Spleen (tissue), 11 donors: ENCODE measurements at regions not wholly inside any gene's neighbourhood (a gene's known extent, or its start where the extent isn't known, plus 50 kb on each side); places are given as distances from the start of the nearest gene placed in this dataset.
"Not testable (repeated sequence)": the region's sequence is repeated elsewhere in the genome, so short reads cannot be mapped to it uniquely, and the experiment has no call there.

Experiments
- DNase-seq: peaks from one replicate; pipeline ENCODE4 v3.0.0-alpha.2; 2020
- H3K27ac ChIP-seq, 8 donors: fragments of 200-600 bp; sonication (generic) in 7 of 8; 1 replicate in 4 of 8; 2 replicates in 4 of 8; pipeline versions ENCODE4 v1.5.0 to v1.8.0; 2016 to 2021; ENCODE audit warnings: inconsistent platforms in 4 of 8, mild to moderate bottlenecking in 4 of 8, moderate library complexity in 1 of 8
- H3K27me3 ChIP-seq, 7 donors: fragments of 200-600 bp; sonication (generic) in 6 of 7; replicated peaks in 1 of 7; 1 replicate in 4 of 7; 2 replicates in 3 of 7; pipeline versions ENCODE4 v1.5.0 to v1.8.0; 2016 to 2021; ENCODE audit warnings: inconsistent platforms in 3 of 7, mild to moderate bottlenecking in 1 of 7
- H3K36me3 ChIP-seq, 6 donors: fragments of 200-600 bp; sonication (generic) in 5 of 6; 1 replicate in 4 of 6; 2 replicates in 2 of 6; pipeline versions ENCODE4 v1.5.0 to v1.8.0; 2016 to 2021; ENCODE audit warnings: inconsistent platforms in 2 of 6
- H3K4me1 ChIP-seq, 6 donors: fragments of 200-600 bp; sonication (generic) in 5 of 6; 1 replicate in 3 of 6; 2 replicates in 3 of 6; pipeline versions ENCODE4 v1.5.0 to v1.8.0; 2016 to 2021; ENCODE audit warnings: inconsistent platforms in 3 of 6
- H3K4me3 ChIP-seq, 8 donors: fragments of 200-600 bp; sonication (generic) in 7 of 8; 1 replicate in 4 of 8; 2 replicates in 4 of 8; pipeline versions ENCODE4 v1.5.0 to v1.8.0; 2016 to 2021; ENCODE audit warnings: inconsistent platforms in 4 of 8, mild to moderate bottlenecking in 4 of 8, moderate library complexity in 2 of 8
- H3K9me3 ChIP-seq, 8 donors: fragments of 200-600 bp; sonication (generic) in 7 of 8; 1 replicate in 4 of 8; 2 replicates in 4 of 8; pipeline versions ENCODE4 v1.5.0 to v1.8.0; 2016 to 2021; ENCODE audit warnings: inconsistent platforms in 4 of 8
- POLR2A ChIP-seq, 3 donors: fragments of 450-650 bp; IDR thresholded peaks; one replicate each; pipeline ENCODE4 v1.5.1; 2017; ENCODE audit warnings: antibody characterized with exemption in 3 of 3, mild to moderate bottlenecking in 1 of 3
- POLR2AphosphoS5 ChIP-seq, 3 donors: sonication (generic); formaldehyde crosslinking; IDR thresholded peaks; one replicate each; pipeline ENCODE4 v1.5.1; 2017; ENCODE audit warnings: antibody characterized with exemption in 3 of 3
- WGBS, 5 donors: extraction: QIAGEN DNeasy Blood & Tissue Kit in 3 of 5; methylation state at CpG; one replicate each; pipeline versions ENCODE4 v1.1.5 to v1.1.7; 2013 to 2018; 5-methylcytosine and 5-hydroxymethylcytosine counted together
- intact Hi-C: fragments of 100-400 bp; cut with DNase I; formaldehyde crosslinking; loops from one replicate; pipeline ENCODE4 v1.15.0; 2023; ENCODE audit warnings: low total_unique reads
- TF ChIP-seq, protein P1 (sequence below), 11 experiments: fragments of 200-600 bp in 7 of 11; fragments of 450-650 bp in 4 of 11; sonication (generic) in 4 of 11; IDR thresholded peaks in 8 of 11; conservative IDR thresholded peaks in 3 of 11; 1 replicate in 7 of 11; 2 replicates in 4 of 11; pipeline versions ENCODE4 v1.4.0 to v1.8.0; 2016 to 2021; ENCODE audit warnings: antibody characterized with exemption in 11 of 11, inconsistent platforms in 4 of 11, mild to moderate bottlenecking in 1 of 11
- donor health status: healthy with polysubstance abuse.
- donor health status: DM: no; HTN: no; CAD: no; lungs with moderate emphysema.
- donor health status: DM: no; HTN: no; CAD: no.
- donor health status: Bipolar disorder and iron deficiency.
- donor health status: healthy.
- donor health status: DM: no; HTN: no; CAD: no.
- donor health status: DM: yes; HTN: yes; CAD: no.

DNA sequence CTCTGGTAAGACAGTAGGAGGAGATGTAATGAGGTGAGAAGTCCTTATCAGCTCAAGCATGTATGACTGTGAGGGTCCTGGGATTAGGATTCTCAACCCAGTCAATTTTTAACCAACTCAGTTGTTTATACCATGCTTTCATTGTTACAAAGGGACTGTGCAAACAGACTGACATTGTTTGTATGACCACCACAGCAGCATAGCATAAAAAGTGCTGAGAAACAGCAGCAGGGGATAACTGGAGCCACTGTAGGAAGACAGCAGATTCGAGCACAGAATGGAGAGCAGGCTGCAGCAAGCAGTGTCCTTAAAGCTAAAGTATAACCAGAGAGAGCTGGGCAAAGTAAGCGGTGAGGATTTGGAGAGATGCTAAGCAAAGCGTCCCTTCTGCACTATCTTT, 829.5 kb downstream of the REEP3 start:
- intact Hi-C loops: no loop called here
- Histone ChIP-seq H3K27ac (no peak overlapping the region), H3K36me3 (no peaks in the 10 kb centered on the region), H3K9me3 (no peaks in the 10 kb centered on the region), H3K27me3 (no peaks in the 10 kb centered on the region), H3K4me3 (no peak overlapping the region), H3K4me1 (no peaks in the 10 kb centered on the region)
- DNase-seq: no peak
- TF ChIP-seq, protein P1, sequence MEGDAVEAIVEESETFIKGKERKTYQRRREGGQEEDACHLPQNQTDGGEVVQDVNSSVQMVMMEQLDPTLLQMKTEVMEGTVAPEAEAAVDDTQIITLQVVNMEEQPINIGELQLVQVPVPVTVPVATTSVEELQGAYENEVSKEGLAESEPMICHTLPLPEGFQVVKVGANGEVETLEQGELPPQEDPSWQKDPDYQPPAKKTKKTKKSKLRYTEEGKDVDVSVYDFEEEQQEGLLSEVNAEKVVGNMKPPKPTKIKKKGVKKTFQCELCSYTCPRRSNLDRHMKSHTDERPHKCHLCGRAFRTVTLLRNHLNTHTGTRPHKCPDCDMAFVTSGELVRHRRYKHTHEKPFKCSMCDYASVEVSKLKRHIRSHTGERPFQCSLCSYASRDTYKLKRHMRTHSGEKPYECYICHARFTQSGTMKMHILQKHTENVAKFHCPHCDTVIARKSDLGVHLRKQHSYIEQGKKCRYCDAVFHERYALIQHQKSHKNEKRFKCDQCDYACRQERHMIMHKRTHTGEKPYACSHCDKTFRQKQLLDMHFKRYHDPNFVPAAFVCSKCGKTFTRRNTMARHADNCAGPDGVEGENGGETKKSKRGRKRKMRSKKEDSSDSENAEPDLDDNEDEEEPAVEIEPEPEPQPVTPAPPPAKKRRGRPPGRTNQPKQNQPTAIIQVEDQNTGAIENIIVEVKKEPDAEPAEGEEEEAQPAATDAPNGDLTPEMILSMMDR (IDR thresholded peaks at IDR 0.05 in 8 of 11, conservative IDR thresholded peaks at IDR 0.05 in 3 of 11): no peak
- TF ChIP-seq POLR2AphosphoS5 (IDR thresholded peaks at IDR 0.05): no peak
- no peak for TF ChIP-seq POLR2A (IDR thresholded peaks at IDR 0.05)
- 65 to 84% (median 76%) methylated on average over 3 of the region's 3 CpGs for WGBS, 5 donors

DNA sequence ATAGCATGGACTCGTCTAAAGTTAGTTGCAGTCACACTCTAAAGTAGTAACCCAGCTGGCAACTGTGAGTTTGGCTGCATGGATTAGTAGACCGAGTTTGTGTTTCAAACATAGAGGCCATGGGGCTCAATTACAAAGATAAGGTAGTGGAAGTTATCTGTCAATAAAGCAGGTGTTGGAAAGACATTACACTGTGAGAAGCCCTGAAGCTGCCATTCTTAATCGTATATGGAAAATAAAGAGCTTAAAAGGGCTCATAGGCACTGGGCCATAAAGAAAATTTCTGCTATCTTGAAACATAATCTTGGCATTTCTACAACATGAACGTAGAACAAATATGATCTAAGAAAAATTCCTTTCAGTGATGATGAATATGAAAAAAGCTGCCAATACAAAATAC, 837.7 kb downstream of the REEP3 start:
- H3K4me3 ChIP-seq: no peak overlapping the region
- intact Hi-C loops: no loop called here
- TF ChIP-seq POLR2A (IDR thresholded peaks at IDR 0.05) (no peak), POLR2AphosphoS5 (IDR thresholded peaks at IDR 0.05) (no peak)
- TF ChIP-seq, protein P1 (IDR thresholded peaks at IDR 0.05 in 8 of 11, conservative IDR thresholded peaks at IDR 0.05 in 3 of 11): no peak
- H3K4me1 ChIP-seq: no peaks in the 10 kb centered on the region
- peaks cover 0 to 19% (median 11%) of the 10 kb centered on the region in 8 donors for H3K9me3 ChIP-seq
- no peak overlapping the region for H3K27ac ChIP-seq
- no peaks in the 10 kb centered on the region for H3K27me3 ChIP-seq
- WGBS, 5 donors: 71 to 87% (median 80%) methylated on average over 4 of the region's 4 CpGs
- H3K36me3 ChIP-seq: no peaks in the 10 kb centered on the region
- no peak for DNase-seq

DNA sequence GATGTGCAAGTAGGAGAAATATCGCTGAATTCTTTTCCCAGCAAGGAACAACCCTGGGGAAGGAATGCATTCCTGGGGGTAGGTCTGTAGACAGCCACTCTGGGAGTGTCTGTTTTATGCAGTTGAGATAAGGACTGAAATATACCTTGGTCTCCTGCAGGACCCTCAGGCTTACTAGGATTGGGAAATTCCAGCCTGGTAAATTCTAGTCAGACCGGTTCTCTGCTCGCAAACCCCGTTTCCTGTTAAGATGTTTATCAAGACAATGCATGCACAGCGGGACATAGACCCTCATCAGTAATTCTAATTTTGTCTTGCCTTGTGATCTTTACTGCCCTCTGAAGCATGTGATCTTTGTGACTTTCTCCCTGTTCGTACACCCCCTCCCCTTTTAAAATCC, 839.0 kb downstream of the REEP3 start:
- H3K27ac ChIP-seq, DNase-seq, H3K27me3 ChIP-seq, H3K36me3 ChIP-seq, H3K4me1 ChIP-seq, intact Hi-C loops, H3K4me3 ChIP-seq: not testable (repeated sequence)
- WGBS, 5 donors: 83 to 95% (median 86%) methylated on average over 6 of the region's 6 CpGs
- peaks cover 0 to 19% (median 11%) of the 10 kb centered on the region in 8 donors for H3K9me3 ChIP-seq

DNA sequence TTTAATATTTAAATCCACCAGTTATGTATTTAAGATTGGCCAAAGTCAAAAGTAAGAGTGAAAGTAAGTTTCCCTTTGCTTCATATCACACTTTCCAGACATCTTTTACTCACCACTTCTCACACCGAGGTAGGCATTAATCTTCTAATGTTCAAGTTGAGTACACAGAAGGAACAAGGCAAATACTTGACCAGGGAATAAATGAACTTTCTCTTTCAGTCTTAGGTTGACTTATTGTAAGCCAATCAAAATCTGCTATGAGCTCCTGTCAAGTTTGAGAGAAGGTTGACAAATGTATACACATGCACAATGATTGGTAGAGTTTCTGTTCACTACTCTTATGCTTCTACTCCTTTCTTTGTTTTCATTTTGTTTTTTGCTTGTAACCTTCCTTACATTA, 842.5 kb downstream of the REEP3 start:
- intact Hi-C loops: no loop called here
- no peak overlapping the region for H3K4me3 ChIP-seq
- no peaks in the 10 kb centered on the region for H3K4me1 ChIP-seq
- DNase-seq: no peak
- no peak for TF ChIP-seq POLR2A (IDR thresholded peaks at IDR 0.05)
- no peak for TF ChIP-seq POLR2AphosphoS5 (IDR thresholded peaks at IDR 0.05)
- TF ChIP-seq, protein P1 (IDR thresholded peaks at IDR 0.05 in 8 of 11, conservative IDR thresholded peaks at IDR 0.05 in 3 of 11): no peak
- no peak overlapping the region for H3K27ac ChIP-seq
- H3K36me3 ChIP-seq: no peaks in the 10 kb centered on the region
- peaks cover 0 to 19% (median 11%) of the 10 kb centered on the region in 8 donors for H3K9me3 ChIP-seq
- 19 to 41% (median 32%) methylated on average over 1 of the region's 1 CpG for WGBS, 5 donors
- H3K27me3 ChIP-seq: no peaks in the 10 kb centered on the region

DNA sequence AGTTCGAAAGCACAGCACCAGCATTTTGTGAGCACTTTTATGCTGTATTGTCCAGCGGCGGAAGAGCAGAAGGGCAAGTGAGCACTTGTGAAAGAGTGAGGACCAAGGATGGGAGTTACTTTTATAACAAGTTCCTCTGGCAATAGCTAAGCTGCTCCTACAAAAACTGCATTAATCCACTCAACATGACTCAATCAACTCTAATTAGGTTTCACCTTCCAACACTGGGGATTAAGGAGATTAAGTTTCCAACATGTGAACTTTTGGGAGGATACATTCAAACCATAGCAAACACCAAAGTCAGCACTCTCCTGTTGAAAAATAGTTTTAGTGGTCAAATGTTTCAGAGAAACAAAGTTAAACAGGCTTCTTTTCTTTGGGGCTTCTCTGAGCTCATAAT, 844.5 kb downstream of the REEP3 start:
- no peaks in the 10 kb centered on the region for H3K36me3 ChIP-seq
- H3K4me3 ChIP-seq: no peak overlapping the region
- intact Hi-C loops: no loop called here
- peaks cover 0 to 5% (median under 1%) of the 10 kb centered on the region in 8 donors for H3K9me3 ChIP-seq
- no peak for DNase-seq
- 51 to 70% (median 61%) methylated on average over 3 of the region's 3 CpGs for WGBS, 5 donors
- no peaks in the 10 kb centered on the region for H3K27me3 ChIP-seq
- H3K27ac ChIP-seq: peak overlapping the region in 5 of 8 donors; percentile 3 to 53 (median 22)
- TF ChIP-seq POLR2A (IDR thresholded peaks at IDR 0.05) (no peak), POLR2AphosphoS5 (IDR thresholded peaks at IDR 0.05) (no peak)
- TF ChIP-seq, protein P1 (IDR thresholded peaks at IDR 0.05 in 8 of 11, conservative IDR thresholded peaks at IDR 0.05 in 3 of 11): no peak
- no peaks in the 10 kb centered on the region for H3K4me1 ChIP-seq
